CD4-positive, alpha-beta T cell (primary cell): ENCODE measurements at regions not wholly inside any gene's neighbourhood (a gene's known extent, or its start where the extent isn't known, plus 50 kb on each side); places are given as distances from the start of the nearest gene placed in this dataset.

ENCODE experiments used
- ATAC-seq: fragments of 200-7000 bp; cut with Tn5 transposase; one replicate; pipeline ENCODE4 v1.10.0; 2022; ENCODE audit warnings: mild to moderate bottlenecking; ENCODE audit not compliant: poor library complexity
- CTCF ChIA-PET: fragments of 350-600 bp; sonication (Branson Sonifier 250); formaldehyde crosslinking; loops from one replicate; lab custom pipeline; 2021; ENCODE audit warnings: antibody characterized with exemption, inconsistent platforms; lab: Charles Lee
- POLR2A ChIA-PET: fragments of 350-600 bp; sonication (Branson Sonifier 250); formaldehyde crosslinking; loops from one replicate; lab custom pipeline; 2021; ENCODE audit warnings: antibody characterized with exemption, inconsistent platforms; lab: Charles Lee
- DNase-seq, 14 experiments: peaks; one replicate each; pipeline ENCODE4 v3.0.0-alpha.2; 2013 to 2020; ENCODE audit warnings: mixed read lengths in 2 of 14
- H3K27ac ChIP-seq, 2 donors: one replicate each; pipeline versions ENCODE4 v1.5.1 to v1.7.0; 2013; ENCODE audit warnings: low read length in 2 of 2, low read depth in 1 of 2, mild to moderate bottlenecking in 1 of 2
- H3K27me3 ChIP-seq, 2 experiments: 1 replicate in 1 of 2; 2 replicates in 1 of 2; pipeline versions ENCODE4 v1.6.1 to v1.7.0; 2013; ENCODE audit warnings: low read length in 2 of 2, control low read depth in 1 of 2, mild to moderate bottlenecking in 1 of 2, moderate library complexity in 1 of 2; ENCODE audit not compliant: insufficient read depth in 2 of 2, control insufficient read depth in 1 of 2
- H3K36me3 ChIP-seq: one replicate; pipeline ENCODE4 v1.6.1; 2013; ENCODE audit warnings: low read length, control low read depth; ENCODE audit not compliant: insufficient read depth
- H3K4me1 ChIP-seq: one replicate; pipeline ENCODE4 v1.6.1; 2013; ENCODE audit warnings: low read length, control low read depth; ENCODE audit not compliant: insufficient read depth
- H3K4me3 ChIP-seq: one replicate; pipeline ENCODE4 v1.5.1; 2013; ENCODE audit warnings: mild to moderate bottlenecking, low read length, moderate library complexity
- H3K9me3 ChIP-seq, 2 experiments: 1 replicate in 1 of 2; 2 replicates in 1 of 2; pipeline versions ENCODE4 v1.6.1 to v1.7.0; 2013; ENCODE audit warnings: low read length in 2 of 2, mild to moderate bottlenecking in 2 of 2, control low read depth in 1 of 2, moderate library complexity in 1 of 2; ENCODE audit not compliant: control insufficient read depth in 1 of 2, insufficient read depth in 1 of 2
- H3K27ac Mint-ChIP-seq: one replicate; pipeline ENCODE4 v1.8.0; 2020; ENCODE audit warnings: mixed read lengths
- H3K27me3 Mint-ChIP-seq: one replicate; pipeline ENCODE4 v1.8.0; 2021; ENCODE audit warnings: mixed read lengths
- H3K36me3 Mint-ChIP-seq: one replicate; pipeline ENCODE4 v1.8.0; 2021; ENCODE audit warnings: low read depth, mixed read lengths
- H3K4me1 Mint-ChIP-seq: one replicate; pipeline ENCODE4 v1.8.0; 2021; ENCODE audit warnings: low read depth, mixed read lengths
- H3K4me3 Mint-ChIP-seq: one replicate; pipeline ENCODE4 v1.8.0; 2020; ENCODE audit warnings: mild to moderate bottlenecking, mixed read lengths
- H3K9me3 Mint-ChIP-seq: one replicate; pipeline ENCODE4 v1.8.0; 2020; ENCODE audit warnings: mixed read lengths
- CTCF ChIP-seq: fragments of 200-600 bp; IDR thresholded peaks from one replicate; pipeline ENCODE4 v1.8.0; 2022; ENCODE audit warnings: antibody characterized with exemption, mild to moderate bottlenecking
- intact Hi-C, 2 experiments: fragments of 100-400 bp; cut with DNase I in 1 of 2; cut with micrococcal nuclease in 1 of 2; formaldehyde crosslinking; loops; one replicate each; pipeline versions ENCODE4 v1.15.1 to v1.9.0; 2023 to 2025; cut with DNase I, micrococcal nuclease

- Mint-ChIP-seq H3K9me3 (no peaks in the 10 kb centered on the region), H3K27ac (no peak overlapping the region), H3K27me3 (peaks cover 14% of the 10 kb centered on the region), H3K4me3 (no peak overlapping the region), H3K36me3 (no peaks in the 10 kb centered on the region), H3K4me1 (no peaks in the 10 kb centered on the region)
- DNase-seq (no peak), ATAC-seq (no peak)
- no peak for TF ChIP-seq CTCF
- ChIA-PET POLR2A (no interaction called here), CTCF (no interaction called here)
- intact Hi-C loops = no loop called here
- Histone ChIP-seq H3K36me3 (no peaks in the 10 kb centered on the region), H3K4me1 (no peaks in the 10 kb centered on the region), H3K9me3 (no peaks in the 10 kb centered on the region), H3K27me3 (peaks cover 0 to 5% of the 10 kb centered on the region in 2 experiments), H3K27ac (no peak overlapping the region), H3K4me3 (no peak overlapping the region)
These were observed 325.2 kb downstream of the DUSP10 start for GRCh38 chr1:221416723-221417122.

- no peaks in the 10 kb centered on the region for H3K4me1 ChIP-seq
- H3K27me3 ChIP-seq = peaks cover 0 to 3% of the 10 kb centered on the region in 2 experiments
- no peak overlapping the region for H3K27ac Mint-ChIP-seq
- H3K9me3 Mint-ChIP-seq = no peaks in the 10 kb centered on the region
- ChIA-PET CTCF (interaction anchor here (0.7 kb wide), 1 partner anchor 40 kb away, joined by 3 read pairs; no protein-coding TSS in a partner anchor), POLR2A (no interaction called here)
- H3K36me3 Mint-ChIP-seq = no peaks in the 10 kb centered on the region
- no peak overlapping the region for H3K4me3 ChIP-seq
- H3K4me3 Mint-ChIP-seq = no peak overlapping the region
- no peaks in the 10 kb centered on the region for H3K4me1 Mint-ChIP-seq
- H3K36me3 ChIP-seq = no peaks in the 10 kb centered on the region
- TF ChIP-seq CTCF = no peak
- peaks cover 18% of the 10 kb centered on the region for H3K27me3 Mint-ChIP-seq
- no peak for ATAC-seq
- H3K27ac ChIP-seq = no peak overlapping the region
- DNase-seq = no peak
- intact Hi-C loops = no loop called here
- no peaks in the 10 kb centered on the region for H3K9me3 ChIP-seq
These were observed 323.5 kb downstream of the DUSP10 start for GRCh38 chr1:221418346-221418745.

- Mint-ChIP-seq H3K9me3 (no peaks in the 10 kb centered on the region), H3K4me3 (no peak overlapping the region), H3K36me3 (no peaks in the 10 kb centered on the region), H3K27ac (no peak overlapping the region), H3K4me1 (no peaks in the 10 kb centered on the region), H3K27me3 (peaks cover 12% of the 10 kb centered on the region)
- Histone ChIP-seq H3K9me3 (no peaks in the 10 kb centered on the region), H3K4me3 (no peak overlapping the region), H3K27me3 (peaks cover 0 to 2% of the 10 kb centered on the region in 2 experiments), H3K27ac (no peak overlapping the region), H3K36me3 (no peaks in the 10 kb centered on the region), H3K4me1 (no peaks in the 10 kb centered on the region)
- ChIA-PET POLR2A (no interaction called here), CTCF (no interaction called here)
- no peak for TF ChIP-seq CTCF
- no peak for ATAC-seq
- intact Hi-C loops = no loop called here
- DNase-seq = no peak
These were observed 322.3 kb downstream of the DUSP10 start for GRCh38 chr1:221419513-221420095.
